H1 (cell line): ENCODE measurements at regions not wholly inside any gene's neighbourhood (a gene's known extent, or its start where the extent isn't known, plus 50 kb on each side); places are given as distances from the start of the nearest gene placed in this dataset.

Experiments used
- CEBPB ChIP-seq: IDR thresholded peaks from 2 replicates; pipeline ENCODE4 v1.6.1; 2012; ENCODE audit warnings: low read depth, low read length
- CTCF ChIP-seq, 3 experiments: IDR thresholded peaks; 1 replicate in 2 of 3; 2 replicates in 1 of 3; pipeline versions ENCODE4 v1.5.1 to v1.6.1; 2011; ENCODE audit warnings: low read length in 3 of 3, mild to moderate bottlenecking in 3 of 3, inconsistent platforms in 2 of 3, low read depth in 1 of 3, moderate library complexity in 1 of 3; ENCODE audit not compliant: insufficient read depth in 1 of 3; ENCODE audit errors: control extremely low read depth in 1 of 3
- EGR1 ChIP-seq: IDR thresholded peaks from 2 replicates; pipeline ENCODE4 v1.6.1; 2011; ENCODE audit warnings: low read depth, low read length, borderline replicate concordance
- EZH2 ChIP-seq: fragments of 200-600 bp; sonication (generic); IDR thresholded peaks from 2 replicates; pipeline ENCODE4 v1.7.1; 2012; ENCODE audit warnings: low read depth, mild to moderate bottlenecking, moderate library complexity, low read length, inconsistent platforms; ENCODE audit not compliant: severe bottlenecking
- MAX ChIP-seq: IDR thresholded peaks from 2 replicates; pipeline ENCODE4 v1.6.1; 2012; ENCODE audit warnings: inconsistent platforms
- POLR2A ChIP-seq, 2 experiments: IDR thresholded peaks; 1 replicate in 1 of 2; 2 replicates in 1 of 2; pipeline ENCODE4 v1.6.1; 2011; ENCODE audit warnings: low read depth in 2 of 2, low read length in 2 of 2, mild to moderate bottlenecking in 2 of 2; ENCODE audit errors: control extremely low read depth in 1 of 2
- POLR2AphosphoS5 ChIP-seq: IDR thresholded peaks from 2 replicates; pipeline ENCODE4 v1.6.1; 2011; ENCODE audit warnings: low read depth, low read length
- SP2 ChIP-seq: IDR thresholded peaks from 2 replicates; pipeline ENCODE4 v1.6.1; 2012; ENCODE audit warnings: mild to moderate bottlenecking, low read length, inconsistent platforms
- TEAD4 ChIP-seq: IDR thresholded peaks from 2 replicates; pipeline ENCODE4 v1.6.1; 2012; ENCODE audit warnings: low read depth, low read length, inconsistent platforms, mixed read lengths
- YY1 ChIP-seq: IDR thresholded peaks from 2 replicates; pipeline ENCODE4 v1.6.1; 2011; ENCODE audit warnings: low read depth, mild to moderate bottlenecking, low read length

GRCh38 chr10:6843894-6844650, 264.0 kb upstream of the PRKCQ start:
- no peak for TF ChIP-seq EGR1
- TF ChIP-seq POLR2A (IDR thresholded peaks at IDR 0.05; ENCODE audit: control extremely low read depth in 1 of 2, low read depth in 2 of 2, low read length in 2 of 2), result no peak
- TF ChIP-seq CTCF (IDR thresholded peaks at IDR 0.05; ENCODE audit: control extremely low read depth in 1 of 3, insufficient read depth in 1 of 3, low read depth in 1 of 3, low read length in 3 of 3), result no peak
- no peak for TF ChIP-seq SP2
- TF ChIP-seq YY1, result no peak
- no peak for TF ChIP-seq TEAD4
- no peak for TF ChIP-seq CEBPB
- TF ChIP-seq POLR2AphosphoS5, result no peak
- no peak for TF ChIP-seq MAX
- TF ChIP-seq EZH2, result no peak
